ENCODE measurements at regions not wholly inside any gene's neighbourhood (a gene's known extent, or its start where the extent isn't known, plus 50 kb on each side); places are given as distances from the start of the nearest gene placed in this dataset.
A peak's percentile ranks its signal among the peaks of the same experiment; 100 is the strongest.

DNA sequence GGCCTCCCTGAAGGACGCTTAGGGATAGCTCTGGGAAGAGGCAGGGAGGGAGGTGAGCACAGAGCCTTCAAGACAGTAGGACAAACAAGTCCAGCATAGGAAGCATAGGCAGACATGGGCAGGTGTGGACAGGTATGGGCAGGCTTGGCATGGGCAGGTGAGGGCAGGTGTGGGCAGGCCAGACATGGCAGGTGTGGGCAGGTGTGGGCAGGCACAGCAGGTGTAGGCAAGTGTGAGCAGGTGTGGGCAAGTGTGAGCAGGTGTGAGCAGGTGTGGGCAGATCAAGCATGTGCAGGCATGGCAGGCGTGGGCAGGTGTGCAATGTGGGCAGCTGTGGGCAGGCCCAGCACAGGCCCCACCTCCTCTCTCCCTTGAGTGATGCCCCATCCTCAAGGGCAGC is 148.8 kb upstream of the ZMIZ1 start:
- Histone ChIP-seq H3K4me3 (no peak overlapping the region), H3K27me3 (no peaks in the 10 kb centered on the region), H3K27ac (no peak overlapping the region), H3K36me3 (no peaks in the 10 kb centered on the region), H3K9me3 (no peaks in the 10 kb centered on the region), H3K4me1 (no peaks in the 10 kb centered on the region)
- DNase-seq, result no peak
- TF ChIP-seq CTCF (IDR thresholded peaks at IDR 0.05), result no peak
- ATAC-seq, result no peak
- no peak for FAIRE-seq
- intact Hi-C loops (cut with DNase I), result no loop called here
- 91 to 100% methylated on average over 2 of the region's 2 CpGs for WGBS, 2 donors

DNA sequence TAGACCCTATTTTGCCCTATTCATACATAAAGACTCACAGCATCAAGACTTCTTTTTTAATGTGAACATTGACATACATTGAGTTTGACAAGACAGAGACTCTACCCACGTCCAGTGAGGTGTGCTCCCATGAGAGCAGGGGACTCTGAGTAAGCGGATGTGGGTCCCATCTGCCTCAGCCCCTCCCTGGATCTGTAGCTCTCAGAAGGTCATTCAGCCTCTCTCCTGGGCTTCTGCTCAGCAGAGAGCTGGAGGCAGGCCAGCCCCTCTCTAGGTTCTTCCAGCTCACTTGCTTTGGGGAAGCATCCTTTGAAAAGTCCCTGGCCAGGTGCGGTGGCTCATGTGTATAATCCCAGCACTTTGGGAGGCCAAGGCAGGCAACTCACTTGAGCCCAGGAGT is 146.9 kb upstream of the ZMIZ1 start:
- H3K36me3 ChIP-seq, result no peaks in the 10 kb centered on the region
- intact Hi-C loops (cut with DNase I), result no loop called here
- H3K27ac ChIP-seq, result no peak overlapping the region
- DNase-seq (no peak), FAIRE-seq (no peak), ATAC-seq (no peak)
- 85 to 88% methylated on average over 3 of the region's 3 CpGs for WGBS, 2 donors
- no peak for TF ChIP-seq CTCF (IDR thresholded peaks at IDR 0.05)
- H3K4me3 ChIP-seq, result no peak overlapping the region
- no peaks in the 10 kb centered on the region for H3K9me3 ChIP-seq
- H3K4me1 ChIP-seq, result no peaks in the 10 kb centered on the region
- H3K27me3 ChIP-seq, result no peaks in the 10 kb centered on the region

GRCh38 chr10:78923647-78924318 is 145.0 kb upstream of the ZMIZ1 start:
- H3K4me1 ChIP-seq, result no peaks in the 10 kb centered on the region
- TF ChIP-seq CTCF (IDR thresholded peaks at IDR 0.05), result no peak
- no peaks in the 10 kb centered on the region for H3K9me3 ChIP-seq
- intact Hi-C loops (cut with DNase I), result no loop called here
- ATAC-seq (no peak), DNase-seq (no peak), FAIRE-seq (no peak)
- 76 to 84% methylated on average over 15 of the region's 15 CpGs for WGBS, 2 donors
- no peak overlapping the region for H3K4me3 ChIP-seq
- no peak overlapping the region for H3K27ac ChIP-seq
- H3K36me3 ChIP-seq, result no peaks in the 10 kb centered on the region
- no peaks in the 10 kb centered on the region for H3K27me3 ChIP-seq

DNA sequence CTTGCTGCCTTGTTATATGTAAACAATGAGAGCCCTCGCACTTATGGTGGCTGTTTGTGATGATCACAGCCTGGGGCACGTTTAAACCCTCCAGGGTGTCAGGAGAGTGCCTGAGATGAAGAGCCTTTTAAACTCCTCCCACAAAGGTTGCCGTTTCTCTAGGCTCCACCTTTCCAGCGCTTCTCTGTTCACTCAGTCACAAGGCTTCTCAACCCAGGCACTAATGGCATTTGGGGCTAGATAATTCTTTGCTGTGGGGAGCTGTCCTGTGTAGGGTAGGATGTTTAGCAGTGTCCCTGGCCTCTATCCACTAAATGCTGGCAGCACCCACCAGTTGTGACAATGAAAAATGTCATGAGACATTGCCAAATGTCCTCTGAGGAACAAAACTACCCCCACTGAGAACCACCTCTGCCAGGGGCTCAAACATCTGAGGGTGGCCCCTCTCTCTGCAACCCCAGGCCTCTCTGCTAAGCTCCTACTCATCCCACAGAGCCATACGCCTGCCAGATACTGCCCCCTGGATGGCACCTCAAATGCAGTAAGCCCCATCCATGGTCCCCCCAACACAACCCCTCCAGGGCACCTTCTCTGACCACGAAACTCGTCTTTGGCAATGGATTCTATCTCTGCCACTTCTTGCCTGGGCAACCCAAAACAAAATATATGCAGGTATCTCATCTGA is 144.3 kb upstream of the ZMIZ1 start:
- no peak for ATAC-seq
- no peaks in the 10 kb centered on the region for H3K9me3 ChIP-seq
- WGBS, 2 donors, result 71 to 75% methylated on average over 7 of the region's 7 CpGs
- no peaks in the 10 kb centered on the region for H3K27me3 ChIP-seq
- H3K36me3 ChIP-seq, result no peaks in the 10 kb centered on the region
- no peak overlapping the region for H3K27ac ChIP-seq
- intact Hi-C loops (cut with DNase I), result no loop called here
- H3K4me3 ChIP-seq, result no peak overlapping the region
- H3K4me1 ChIP-seq, result no peaks in the 10 kb centered on the region
- FAIRE-seq, result no peak
- no peak for DNase-seq
- TF ChIP-seq CTCF (IDR thresholded peaks at IDR 0.05), result no peak

GRCh38 chr10:78925275-78925674 is 143.5 kb upstream of the ZMIZ1 start:
- no peak overlapping the region for H3K27ac ChIP-seq
- no peak for TF ChIP-seq CTCF (IDR thresholded peaks at IDR 0.05)
- no peaks in the 10 kb centered on the region for H3K36me3 ChIP-seq
- no peaks in the 10 kb centered on the region for H3K27me3 ChIP-seq
- intact Hi-C loops (cut with DNase I), result no loop called here
- H3K4me3 ChIP-seq, result no peak overlapping the region
- 91 to 96% methylated on average over 6 of the region's 6 CpGs for WGBS, 2 donors
- peak in 1 of 6 donors; percentile 14 for DNase-seq
- ATAC-seq, result no peak
- FAIRE-seq, result no peak
- no peaks in the 10 kb centered on the region for H3K9me3 ChIP-seq
- H3K4me1 ChIP-seq, result no peaks in the 10 kb centered on the region

All from pancreas (tissue), 10 donors.